CD4-positive, CD25-positive, alpha-beta regulatory T cell (primary cell): ENCODE measurements at regions not wholly inside any gene's neighbourhood (a gene's known extent, or its start where the extent isn't known, plus 50 kb on each side); places are given as distances from the start of the nearest gene placed in this dataset.
"Not testable (repeated sequence)": the region's sequence is repeated elsewhere in the genome, so short reads cannot be mapped to it uniquely, and the experiment has no call there.

Experiments
- ATAC-seq, 2 donors: fragments of 150-1000 bp; cut with Tn5 transposase; one replicate each; pipeline ENCODE4 v1.10.0; 2021; ENCODE audit warnings: low read depth in 2 of 2, moderate number of reproducible peaks in 2 of 2, moderate library complexity in 1 of 2
- DNase-seq, 3 donors: peaks; one replicate each; pipeline versions ENCODE4 v3.0.0 to v3.0.0-alpha.2; 2012 to 2022; ENCODE audit warnings: mixed read lengths in 1 of 3
- H3K27ac ChIP-seq: one replicate; pipeline ENCODE4 v1.7.0; 2013; ENCODE audit warnings: mild to moderate bottlenecking, low read length; ENCODE audit not compliant: insufficient read depth, poor library complexity, severe bottlenecking
- H3K27me3 ChIP-seq: one replicate; pipeline ENCODE4 v1.7.0; 2013; ENCODE audit warnings: low read length; ENCODE audit not compliant: control insufficient read depth, insufficient read depth
- H3K36me3 ChIP-seq: one replicate; pipeline ENCODE4 v1.7.0; 2013; ENCODE audit warnings: mild to moderate bottlenecking, low read length, moderate library complexity; ENCODE audit not compliant: control insufficient read depth, insufficient read depth
- H3K4me1 ChIP-seq: 2 replicates; pipeline ENCODE4 v1.7.0; 2013; ENCODE audit warnings: mild to moderate bottlenecking, low read length; ENCODE audit not compliant: insufficient read depth, control insufficient read depth, poor library complexity, severe bottlenecking
- H3K4me3 ChIP-seq: one replicate; pipeline ENCODE4 v1.7.0; 2013; ENCODE audit warnings: low read depth, mild to moderate bottlenecking, low read length, moderate library complexity
- H3K9me3 ChIP-seq, 2 experiments: 1 replicate in 1 of 2; 2 replicates in 1 of 2; pipeline ENCODE4 v1.7.0; 2013; ENCODE audit warnings: low read length in 2 of 2, mild to moderate bottlenecking in 1 of 2, moderate library complexity in 1 of 2; ENCODE audit not compliant: control insufficient read depth in 2 of 2
- H3K27ac Mint-ChIP-seq, 3 donors: one replicate each; pipeline ENCODE4 v1.8.0; 2020 to 2022; ENCODE audit warnings: mild to moderate bottlenecking in 3 of 3, mixed read lengths in 3 of 3, moderate library complexity in 2 of 3
- H3K27me3 Mint-ChIP-seq: one replicate; pipeline ENCODE4 v1.8.0; 2022; ENCODE audit warnings: mild to moderate bottlenecking, mixed read lengths
- H3K36me3 Mint-ChIP-seq: one replicate; pipeline ENCODE4 v1.8.0; 2020; ENCODE audit warnings: mixed read lengths
- H3K4me1 Mint-ChIP-seq, 4 donors: one replicate each; pipeline ENCODE4 v1.8.0; 2020 to 2022; ENCODE audit warnings: mixed read lengths in 4 of 4, mild to moderate bottlenecking in 1 of 4
- H3K4me3 Mint-ChIP-seq, 4 donors: one replicate each; pipeline ENCODE4 v1.8.0; 2020 to 2022; ENCODE audit warnings: mild to moderate bottlenecking in 4 of 4, mixed read lengths in 4 of 4, moderate library complexity in 3 of 4
- H3K9me3 Mint-ChIP-seq, 7 donors: one replicate each; pipeline ENCODE4 v1.8.0; 2020 to 2022; ENCODE audit warnings: mixed read lengths in 7 of 7, mild to moderate bottlenecking in 3 of 7, moderate library complexity in 2 of 7

DNA sequence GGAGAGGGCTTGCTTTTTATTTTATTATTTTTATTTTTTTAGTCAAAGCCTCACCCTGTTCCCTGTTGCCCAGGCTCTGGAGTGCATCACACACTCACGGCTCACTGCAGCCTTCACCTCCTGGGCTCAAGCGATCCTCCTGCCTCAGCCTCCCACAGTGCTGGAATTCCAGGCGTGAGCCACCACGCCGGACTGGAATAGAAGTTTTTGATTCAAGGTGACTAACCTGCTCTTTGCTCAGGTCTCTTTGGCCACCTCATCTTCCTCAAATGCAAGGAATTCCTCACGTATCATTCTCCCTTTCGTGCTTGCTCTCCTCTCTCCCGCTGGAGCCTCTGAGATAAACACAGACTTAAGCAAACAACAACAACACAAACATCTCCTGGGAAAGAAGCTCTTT, 636.8 kb downstream of the ADCYAP1 start:
- Histone ChIP-seq H3K36me3 (no peaks in the 10 kb centered on the region), H3K4me1 (no peaks in the 10 kb centered on the region)
- no peaks in the 10 kb centered on the region for H3K36me3 Mint-ChIP-seq

GRCh38 chr18:1542230-1542774, 637.6 kb downstream of the ADCYAP1 start:
- no peaks in the 10 kb centered on the region for H3K36me3 ChIP-seq
- Mint-ChIP-seq H3K4me1 (no peaks in the 10 kb centered on the region), H3K9me3 (peaks cover 0 to 5% (median 1%) of the 10 kb centered on the region in 7 donors), H3K27me3 (no peaks in the 10 kb centered on the region), H3K4me3 (no peak overlapping the region), H3K36me3 (no peaks in the 10 kb centered on the region), H3K27ac (no peak overlapping the region)
- H3K27ac ChIP-seq = no peak overlapping the region
- ATAC-seq = no peak
- DNase-seq = no peak
- no peaks in the 10 kb centered on the region for H3K27me3 ChIP-seq
- no peaks in the 10 kb centered on the region for H3K4me1 ChIP-seq
- no peak overlapping the region for H3K4me3 ChIP-seq
- H3K9me3 ChIP-seq = no peaks in the 10 kb centered on the region

More for the DNA sequence above, 636.8 kb downstream of the ADCYAP1 start:
- Histone ChIP-seq H3K27ac (no peak overlapping the region), H3K4me3 (no peak overlapping the region), H3K9me3 (no peaks in the 10 kb centered on the region), H3K27me3 (no peaks in the 10 kb centered on the region)
- Mint-ChIP-seq H3K4me3 (no peak overlapping the region), H3K4me1 (no peaks in the 10 kb centered on the region), H3K27ac (no peak overlapping the region), H3K27me3 (no peaks in the 10 kb centered on the region), H3K9me3 (peaks cover 0 to 7% (median 1%) of the 10 kb centered on the region in 7 donors)
- no peak for ATAC-seq
- DNase-seq = no peak

GRCh38 chr18:1544016-1544415, 639.3 kb downstream of the ADCYAP1 start:
- Mint-ChIP-seq H3K27me3 (no peaks in the 10 kb centered on the region), H3K9me3 (peaks cover 0 to 5% (median 1%) of the 10 kb centered on the region in 7 donors), H3K4me3 (no peak overlapping the region), H3K36me3 (no peaks in the 10 kb centered on the region), H3K4me1 (no peaks in the 10 kb centered on the region), H3K27ac (no peak overlapping the region)
- no peaks in the 10 kb centered on the region for H3K36me3 ChIP-seq
- H3K27me3 ChIP-seq = no peaks in the 10 kb centered on the region
- H3K27ac ChIP-seq = no peak overlapping the region
- H3K4me3 ChIP-seq = no peak overlapping the region
- H3K4me1 ChIP-seq = no peaks in the 10 kb centered on the region
- DNase-seq (no peak), ATAC-seq (no peak)
- no peaks in the 10 kb centered on the region for H3K9me3 ChIP-seq

DNA sequence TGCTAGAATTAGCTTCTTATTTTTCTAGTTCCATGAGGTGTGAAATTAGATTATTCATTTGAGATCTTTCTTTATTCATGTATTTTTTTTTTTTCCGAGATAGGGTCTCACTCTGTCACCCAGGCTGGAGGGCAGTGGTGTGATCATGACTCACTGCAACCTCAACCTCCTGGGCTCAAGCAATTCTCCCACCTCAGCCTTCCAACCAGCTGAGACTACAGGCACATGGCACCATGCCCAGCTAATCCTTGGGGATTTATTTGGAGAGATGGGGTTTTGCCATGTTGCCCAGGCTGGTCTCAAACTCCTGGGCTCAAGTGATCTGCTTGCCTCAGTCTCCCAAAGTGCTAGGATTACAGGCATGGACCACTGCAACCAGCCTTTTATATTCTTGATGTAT, 653.0 kb downstream of the ADCYAP1 start:
- not testable (repeated sequence) for H3K27ac ChIP-seq, H3K4me3 ChIP-seq, H3K36me3 ChIP-seq, H3K4me1 Mint-ChIP-seq, H3K4me3 Mint-ChIP-seq, H3K27me3 Mint-ChIP-seq, ATAC-seq, H3K4me1 ChIP-seq, H3K9me3 Mint-ChIP-seq, H3K9me3 ChIP-seq, H3K27me3 ChIP-seq, DNase-seq, H3K27ac Mint-ChIP-seq, H3K36me3 Mint-ChIP-seq

DNA sequence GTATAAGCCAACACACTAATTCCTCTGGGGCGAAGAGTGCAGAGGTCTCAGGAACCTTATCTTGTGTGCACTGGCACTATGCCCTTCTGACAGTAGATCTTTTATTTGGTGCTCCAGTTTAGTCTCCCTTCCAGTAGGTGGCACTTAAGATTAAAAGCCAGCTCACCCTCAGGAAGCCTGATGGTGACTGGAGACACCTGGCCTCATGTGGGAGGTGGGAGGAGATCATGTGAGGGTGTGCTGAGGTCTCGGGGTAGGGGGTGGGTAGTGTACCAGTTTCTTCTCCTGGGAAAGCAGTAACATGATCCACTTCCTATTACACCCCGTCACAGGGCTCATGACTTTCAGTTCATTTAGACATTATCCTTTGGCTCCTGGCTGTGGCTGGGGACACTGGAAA, 654.9 kb downstream of the ADCYAP1 start:
- ATAC-seq = no peak
- Mint-ChIP-seq H3K9me3 (peaks cover 0 to 6% (median 3%) of the 10 kb centered on the region in 7 donors), H3K4me1 (no peaks in the 10 kb centered on the region), H3K27ac (no peak overlapping the region), H3K27me3 (no peaks in the 10 kb centered on the region), H3K36me3 (no peaks in the 10 kb centered on the region), H3K4me3 (no peak overlapping the region)
- no peak overlapping the region for H3K27ac ChIP-seq
- H3K27me3 ChIP-seq = no peaks in the 10 kb centered on the region
- no peaks in the 10 kb centered on the region for H3K36me3 ChIP-seq
- H3K4me1 ChIP-seq = no peaks in the 10 kb centered on the region
- no peak for DNase-seq
- no peak overlapping the region for H3K4me3 ChIP-seq
- no peaks in the 10 kb centered on the region for H3K9me3 ChIP-seq

DNA sequence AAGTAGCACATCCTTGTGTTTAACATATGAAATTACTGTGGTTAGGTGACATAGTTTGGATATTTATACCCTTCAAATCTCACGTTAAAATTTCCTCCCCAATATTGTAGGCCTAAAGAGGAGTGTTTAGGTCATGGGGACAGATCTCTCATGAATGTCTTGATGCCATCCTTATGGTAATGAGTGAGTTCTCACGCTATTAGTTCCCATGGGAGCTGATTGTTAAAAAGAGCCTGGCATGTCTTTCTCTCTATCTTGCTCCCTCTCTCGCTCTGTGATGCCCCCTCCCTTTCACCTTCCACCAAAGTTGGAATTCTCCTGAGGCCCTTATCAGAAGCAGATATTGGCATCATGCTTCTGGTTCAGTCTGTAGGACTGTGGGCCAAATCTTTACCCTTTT, 660.1 kb downstream of the ADCYAP1 start:
- H3K36me3 ChIP-seq = no peaks in the 10 kb centered on the region
- H3K4me1 ChIP-seq = no peaks in the 10 kb centered on the region
- DNase-seq (no peak), ATAC-seq (no peak)
- H3K27me3 Mint-ChIP-seq = peaks cover 5% of the 10 kb centered on the region
- no peaks in the 10 kb centered on the region for H3K36me3 Mint-ChIP-seq
- H3K4me1 Mint-ChIP-seq = no peaks in the 10 kb centered on the region
- no peaks in the 10 kb centered on the region for H3K9me3 ChIP-seq
- no peaks in the 10 kb centered on the region for H3K27me3 ChIP-seq
- H3K4me3 ChIP-seq = no peak overlapping the region
- H3K4me3 Mint-ChIP-seq = no peak overlapping the region
- H3K9me3 Mint-ChIP-seq = peaks cover 0 to 9% (median 0%) of the 10 kb centered on the region in 7 donors
- no peak overlapping the region for H3K27ac ChIP-seq
- H3K27ac Mint-ChIP-seq = no peak overlapping the region

DNA sequence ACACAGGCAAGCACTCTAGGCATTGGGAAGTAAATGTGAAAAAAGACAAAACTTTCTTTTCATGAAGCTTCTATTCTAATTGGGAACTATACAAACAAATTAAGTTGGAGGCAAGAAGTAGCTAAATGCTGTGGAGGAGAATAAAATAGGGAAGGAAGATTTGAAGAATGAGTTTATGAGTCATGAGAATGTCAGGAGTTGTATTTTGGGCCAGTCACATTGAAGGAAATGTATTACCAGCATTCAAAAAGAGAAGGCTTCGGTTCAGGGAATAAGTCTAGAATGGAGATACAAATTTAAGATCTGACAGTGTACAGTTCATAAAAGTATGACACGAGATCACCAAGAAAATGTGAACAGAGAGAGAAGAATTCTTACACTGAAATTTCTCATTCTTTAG, 666.5 kb downstream of the ADCYAP1 start:
- H3K27ac Mint-ChIP-seq = no peak overlapping the region
- no peak for ATAC-seq
- no peaks in the 10 kb centered on the region for H3K9me3 ChIP-seq

GRCh38 chr18:1573732-1574131, 669.1 kb downstream of the ADCYAP1 start:
- DNase-seq (no peak), ATAC-seq (no peak)
- H3K36me3 Mint-ChIP-seq = no peaks in the 10 kb centered on the region
- Histone ChIP-seq H3K27me3 (no peaks in the 10 kb centered on the region), H3K9me3 (no peaks in the 10 kb centered on the region), H3K4me1 (no peaks in the 10 kb centered on the region), H3K4me3 (no peak overlapping the region), H3K27ac (no peak overlapping the region), H3K36me3 (no peaks in the 10 kb centered on the region)
- no peaks in the 10 kb centered on the region for H3K4me1 Mint-ChIP-seq
- H3K9me3 Mint-ChIP-seq = peaks cover 0 to 1% (median 0%) of the 10 kb centered on the region in 7 donors
- H3K27ac Mint-ChIP-seq = no peak overlapping the region
- H3K4me3 Mint-ChIP-seq = no peak overlapping the region
- no peaks in the 10 kb centered on the region for H3K27me3 Mint-ChIP-seq

More for the DNA sequence above, 666.5 kb downstream of the ADCYAP1 start:
- Mint-ChIP-seq H3K9me3 (peaks cover 0 to 4% (median 0%) of the 10 kb centered on the region in 7 donors), H3K4me3 (no peak overlapping the region), H3K36me3 (no peaks in the 10 kb centered on the region), H3K4me1 (no peaks in the 10 kb centered on the region), H3K27me3 (no peaks in the 10 kb centered on the region)
- Histone ChIP-seq H3K4me3 (no peak overlapping the region), H3K27ac (no peak overlapping the region), H3K4me1 (no peaks in the 10 kb centered on the region), H3K36me3 (no peaks in the 10 kb centered on the region), H3K27me3 (no peaks in the 10 kb centered on the region)
- no peak for DNase-seq
